Astrocyte of the spinal cord (primary cell): ENCODE measurements at regions not wholly inside any gene's neighbourhood (a gene's known extent, or its start where the extent isn't known, plus 50 kb on each side); places are given as distances from the start of the nearest gene placed in this dataset.

ENCODE experiments used
- DNase-seq: peaks from one replicate; pipeline ENCODE4 v3.0.0; 2011; ENCODE audit warnings: low read depth, low spot score
- H3K4me3 ChIP-seq: 2 replicates; pipeline ENCODE4 v1.5.1; 2011; ENCODE audit warnings: low read depth, mild to moderate bottlenecking, low read length, moderate library complexity
- in situ Hi-C: cut with HindIII; loops from 2 replicates; pipeline ENCODE4 v1.10.0; 2017; ENCODE audit warnings: low sequenced_read_pairs
- TF ChIP-seq, protein P1 (sequence below): IDR thresholded peaks from 2 replicates; pipeline ENCODE4 v1.5.1; 2012; ENCODE audit warnings: low read depth, mild to moderate bottlenecking, low read length, inconsistent platforms

GRCh38 chr10:128431083-128431482 lies 304.9 kb upstream of the MKI67 start:
- TF ChIP-seq, protein P1, sequence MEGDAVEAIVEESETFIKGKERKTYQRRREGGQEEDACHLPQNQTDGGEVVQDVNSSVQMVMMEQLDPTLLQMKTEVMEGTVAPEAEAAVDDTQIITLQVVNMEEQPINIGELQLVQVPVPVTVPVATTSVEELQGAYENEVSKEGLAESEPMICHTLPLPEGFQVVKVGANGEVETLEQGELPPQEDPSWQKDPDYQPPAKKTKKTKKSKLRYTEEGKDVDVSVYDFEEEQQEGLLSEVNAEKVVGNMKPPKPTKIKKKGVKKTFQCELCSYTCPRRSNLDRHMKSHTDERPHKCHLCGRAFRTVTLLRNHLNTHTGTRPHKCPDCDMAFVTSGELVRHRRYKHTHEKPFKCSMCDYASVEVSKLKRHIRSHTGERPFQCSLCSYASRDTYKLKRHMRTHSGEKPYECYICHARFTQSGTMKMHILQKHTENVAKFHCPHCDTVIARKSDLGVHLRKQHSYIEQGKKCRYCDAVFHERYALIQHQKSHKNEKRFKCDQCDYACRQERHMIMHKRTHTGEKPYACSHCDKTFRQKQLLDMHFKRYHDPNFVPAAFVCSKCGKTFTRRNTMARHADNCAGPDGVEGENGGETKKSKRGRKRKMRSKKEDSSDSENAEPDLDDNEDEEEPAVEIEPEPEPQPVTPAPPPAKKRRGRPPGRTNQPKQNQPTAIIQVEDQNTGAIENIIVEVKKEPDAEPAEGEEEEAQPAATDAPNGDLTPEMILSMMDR, result no peak
- H3K4me3 ChIP-seq, result no peak overlapping the region
- in situ Hi-C loops, result no loop called here
- DNase-seq, result no peak

- in situ Hi-C loops, result no loop called here
- DNase-seq, result no peak
- TF ChIP-seq, protein P1, result no peak
- H3K4me3 ChIP-seq, result no peak overlapping the region
Observed at GRCh38 chr10:128431506-128431905, 305.3 kb upstream of the MKI67 start.

- no peak for DNase-seq
- H3K4me3 ChIP-seq, result no peak overlapping the region
- in situ Hi-C loops, result no loop called here
- TF ChIP-seq, protein P1, result no peak
Observed at GRCh38 chr10:128432011-128432410, 305.8 kb upstream of the MKI67 start.

GRCh38 chr10:128432423-128432822 lies 306.2 kb upstream of the MKI67 start:
- TF ChIP-seq, protein P1, result no peak
- in situ Hi-C loops, result no loop called here
- DNase-seq, result no peak
- no peak overlapping the region for H3K4me3 ChIP-seq

GRCh38 chr10:128435811-128436210 lies 309.6 kb upstream of the MKI67 start:
- DNase-seq, result no peak
- in situ Hi-C loops, result no loop called here
- TF ChIP-seq, protein P1, result no peak
- no peak overlapping the region for H3K4me3 ChIP-seq

- in situ Hi-C loops, result no loop called here
- no peak overlapping the region for H3K4me3 ChIP-seq
- TF ChIP-seq, protein P1, result no peak
- no peak for DNase-seq
Observed at GRCh38 chr10:128437786-128438345, 311.6 kb upstream of the MKI67 start.
